GM12873 (cell line): ENCODE measurements at regions not wholly inside any gene's neighbourhood (a gene's known extent, or its start where the extent isn't known, plus 50 kb on each side); places are given as distances from the start of the nearest gene placed in this dataset.

Source experiments
- CTCF ChIP-seq: IDR thresholded peaks from 2 replicates; pipeline ENCODE4 v1.5.1; 2012; ENCODE audit warnings: low read depth, mild to moderate bottlenecking, moderate library complexity, low read length, control low read depth; ENCODE audit not compliant: insufficient read depth; ENCODE audit errors: missing control alignments

- TF ChIP-seq CTCF, result no peak
Observed at GRCh38 chr7:109127145-109127544, 557.5 kb downstream of the DNAJB9 start.

- TF ChIP-seq CTCF, result no peak
Observed at GRCh38 chr7:109131141-109131540, 561.5 kb downstream of the DNAJB9 start.

GRCh38 chr7:109136893-109137292 lies 567.2 kb downstream of the DNAJB9 start:
- TF ChIP-seq CTCF, result no peak

GRCh38 chr7:109154748-109155147 lies 585.1 kb downstream of the DNAJB9 start:
- TF ChIP-seq CTCF, result no peak

GRCh38 chr7:109158246-109158645 lies 588.6 kb downstream of the DNAJB9 start:
- no peak for TF ChIP-seq CTCF

GRCh38 chr7:109176661-109177060 lies 607.0 kb downstream of the DNAJB9 start:
- no peak for TF ChIP-seq CTCF

GRCh38 chr7:109178342-109178741 lies 608.7 kb downstream of the DNAJB9 start:
- TF ChIP-seq CTCF, result no peak
